ENCODE measurements at regions not wholly inside any gene's neighbourhood (a gene's known extent, or its start where the extent isn't known, plus 50 kb on each side); places are given as distances from the start of the nearest gene placed in this dataset.
"Not testable (repeated sequence)": the region's sequence is repeated elsewhere in the genome, so short reads cannot be mapped to it uniquely, and the experiment has no call there.

GRCh38 chr2:184993746-184994145 lies 395.4 kb downstream of the ZNF804A start:
- no peak for DNase-seq (ENCODE audit: low read depth in 4 of 4, low spot score in 3 of 4)

DNA sequence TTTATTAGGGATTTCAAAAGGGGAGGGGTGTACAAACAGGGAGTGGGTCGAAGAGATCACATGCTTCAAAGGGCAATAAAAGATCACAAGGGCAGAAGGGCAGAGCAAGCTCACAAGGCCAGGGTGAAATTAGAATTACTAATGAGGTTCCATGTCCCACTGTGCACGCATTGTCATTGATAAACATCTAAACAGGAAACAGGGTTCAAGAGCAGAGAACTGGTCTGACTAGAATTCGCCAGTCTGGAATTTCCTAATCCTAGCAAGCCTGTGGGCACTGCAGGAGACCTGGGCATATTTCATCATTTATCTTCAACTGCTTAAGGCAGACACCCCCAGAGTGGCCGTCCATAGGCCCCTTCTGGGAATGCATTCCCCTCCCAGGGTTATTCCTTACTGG lies 408.2 kb downstream of the ZNF804A start:
- DNase-seq (ENCODE audit: low read depth in 4 of 4, low spot score in 3 of 4) = no peak

DNA sequence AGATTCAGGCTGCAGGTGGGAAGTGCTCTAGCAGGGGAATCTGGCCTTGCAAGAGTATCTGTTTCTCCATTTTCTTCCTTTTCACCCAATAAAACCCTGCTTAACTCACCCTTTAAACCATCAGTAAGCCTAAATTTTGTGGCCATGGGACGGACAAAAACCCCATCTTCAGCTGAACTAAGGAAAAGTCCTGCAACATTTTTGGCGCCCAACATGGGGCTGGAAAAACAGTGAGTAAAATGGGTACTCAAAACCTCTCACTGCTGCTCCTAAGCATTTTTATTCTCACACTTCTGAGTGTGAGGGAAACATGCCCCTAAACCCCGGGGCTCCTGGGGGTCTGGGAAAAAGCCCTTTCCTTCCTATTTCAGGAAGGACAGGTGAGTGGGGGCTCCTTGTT lies 414.3 kb downstream of the ZNF804A start:
- no peak for DNase-seq (ENCODE audit: low read depth in 4 of 4, low spot score in 3 of 4)

DNA sequence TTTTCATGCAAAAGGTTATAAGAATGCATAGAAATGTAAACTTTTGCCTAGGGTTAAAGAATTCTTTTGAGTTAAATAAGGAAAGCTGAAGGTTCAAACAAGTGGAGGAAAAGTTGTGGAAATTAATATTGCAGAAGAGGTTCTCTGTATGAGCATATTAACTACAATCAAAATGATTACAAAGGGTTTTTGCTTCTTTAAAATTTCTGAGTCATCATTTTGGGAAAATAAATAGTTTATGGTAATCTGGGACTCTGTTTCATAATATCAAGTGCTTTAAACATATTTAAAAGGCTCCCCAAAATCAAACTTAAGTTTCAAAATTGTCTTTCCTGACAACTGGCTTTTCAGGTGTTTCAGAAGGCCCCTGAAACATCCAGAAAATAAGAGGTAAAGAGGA lies 415.7 kb downstream of the ZNF804A start:
- DNase-seq (ENCODE audit: low read depth in 4 of 4, low spot score in 3 of 4) = no peak

- not testable (repeated sequence) for DNase-seq (ENCODE audit: low read depth in 4 of 4, low spot score in 3 of 4)
Observed at GRCh38 chr2:185025891-185026290, 427.6 kb downstream of the ZNF804A start.

DNA sequence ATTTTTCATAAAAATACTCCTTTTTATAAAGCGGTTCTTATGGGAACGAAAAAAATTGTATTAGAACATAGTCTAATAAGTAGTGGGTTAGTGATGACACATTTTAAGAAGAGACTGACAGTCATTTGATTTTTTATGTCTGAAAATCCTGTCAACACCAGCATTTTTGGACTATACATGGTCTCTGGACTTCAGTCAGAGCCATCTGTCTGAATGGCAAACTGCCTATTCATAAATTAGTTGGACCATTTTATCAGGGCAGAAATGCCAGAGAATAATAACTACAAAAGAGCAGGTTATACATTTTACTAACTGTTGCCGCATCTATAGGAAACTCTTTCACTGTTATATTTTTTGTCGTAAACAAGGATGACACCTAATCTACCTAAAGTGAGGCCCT lies 437.6 kb downstream of the ZNF804A start:
- no peak for DNase-seq (ENCODE audit: low read depth in 4 of 4, low spot score in 3 of 4)

DNA sequence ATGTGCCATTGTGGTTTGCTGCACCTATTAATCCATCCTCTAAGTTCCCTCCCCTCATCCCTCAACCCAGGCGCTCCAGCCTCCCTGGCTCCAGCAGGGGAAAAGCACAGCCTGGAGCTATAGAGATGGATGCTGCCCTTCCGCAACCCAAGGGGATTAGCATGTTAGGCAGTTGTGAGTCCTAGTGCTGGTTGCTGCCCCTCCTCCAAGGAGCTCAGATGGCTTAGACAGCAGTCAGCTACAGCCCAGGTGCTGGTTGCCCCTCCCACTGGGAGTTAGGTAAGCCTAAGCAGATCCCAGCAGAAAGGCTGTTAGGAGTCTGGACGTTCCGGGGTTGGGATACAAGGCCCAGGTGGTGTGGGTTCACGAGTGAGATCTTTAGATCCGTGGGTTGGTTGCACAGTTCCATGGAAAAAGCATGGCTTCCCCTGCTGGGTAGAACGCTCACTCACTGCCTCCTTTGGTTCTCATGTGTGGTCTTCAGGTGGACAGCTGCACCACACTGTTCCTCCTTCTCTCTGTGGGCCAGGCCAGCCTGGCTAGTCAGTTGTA lies 446.1 kb downstream of the ZNF804A start:
- DNase-seq (ENCODE audit: low read depth in 4 of 4, low spot score in 3 of 4) = no peak

DNA sequence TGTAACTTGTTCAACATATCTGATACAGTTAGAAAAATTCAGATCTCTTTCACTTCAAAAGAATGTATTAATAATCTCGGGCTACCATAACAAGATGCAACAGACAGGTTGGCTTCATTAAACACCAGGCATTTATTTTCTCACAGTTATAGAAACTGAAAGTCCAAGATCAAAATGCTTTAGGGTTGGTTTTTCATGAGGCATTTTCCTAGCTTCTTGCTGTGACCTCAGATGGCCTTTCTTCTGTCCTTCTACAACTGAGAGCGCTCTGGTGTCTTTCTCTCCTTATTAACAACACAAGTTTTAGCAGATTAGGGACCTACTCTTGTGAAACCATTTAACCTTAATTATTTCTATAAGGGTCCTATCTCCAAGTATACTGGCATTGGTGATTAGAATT lies 452.5 kb downstream of the ZNF804A start:
- DNase-seq (ENCODE audit: low read depth in 4 of 4, low spot score in 3 of 4) = no peak

- no peak for DNase-seq (ENCODE audit: low read depth in 4 of 4, low spot score in 3 of 4)
Observed at GRCh38 chr2:185063761-185064160, 465.4 kb downstream of the ZNF804A start.

GRCh38 chr2:185066128-185066527 lies 467.8 kb downstream of the ZNF804A start:
- DNase-seq (ENCODE audit: low read depth in 4 of 4, low spot score in 3 of 4) = no peak

DNA sequence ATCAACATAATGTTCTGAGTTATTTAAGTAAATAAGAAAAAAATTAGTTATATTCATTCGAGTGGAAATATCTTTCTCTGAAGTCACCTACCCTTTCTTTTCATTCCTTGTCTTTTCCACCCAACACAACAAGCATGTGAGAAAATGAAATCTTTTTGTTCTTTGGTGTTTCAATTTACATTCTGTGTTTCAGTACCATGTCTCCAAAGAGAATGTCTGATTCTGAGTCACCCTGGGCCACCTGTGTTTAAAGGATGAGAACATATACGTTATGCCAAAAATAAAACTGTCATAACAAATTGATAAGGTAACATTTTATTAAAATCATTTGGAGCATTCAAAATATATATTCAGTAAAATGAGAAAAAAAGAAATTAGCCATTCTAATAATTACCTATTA lies 470.8 kb downstream of the ZNF804A start:
- no peak for DNase-seq (ENCODE audit: low read depth in 4 of 4, low spot score in 3 of 4)

DNA sequence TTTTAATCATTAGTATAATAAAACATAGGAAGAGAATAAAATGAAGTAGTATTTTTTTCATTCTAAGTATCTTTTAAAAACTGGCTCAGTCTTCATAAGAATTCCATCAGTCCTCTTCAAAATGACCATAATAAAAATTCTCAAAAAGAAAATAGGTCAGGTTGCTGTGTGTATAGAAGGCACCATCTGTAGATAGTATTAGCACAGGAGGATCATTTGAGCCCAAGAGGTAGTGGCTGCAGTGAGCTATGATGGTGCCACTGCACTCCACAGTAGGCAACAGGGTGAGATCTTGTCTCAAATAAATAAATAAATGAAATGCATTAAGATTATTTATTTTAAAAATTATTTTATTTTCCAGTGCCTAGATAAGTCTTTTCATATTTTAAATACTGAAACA lies 475.8 kb downstream of the ZNF804A start:
- DNase-seq (ENCODE audit: low read depth in 4 of 4, low spot score in 3 of 4) = no peak

GRCh38 chr2:185082749-185083148 lies 484.4 kb downstream of the ZNF804A start:
- no peak for DNase-seq (ENCODE audit: low read depth in 4 of 4, low spot score in 3 of 4)

DNA sequence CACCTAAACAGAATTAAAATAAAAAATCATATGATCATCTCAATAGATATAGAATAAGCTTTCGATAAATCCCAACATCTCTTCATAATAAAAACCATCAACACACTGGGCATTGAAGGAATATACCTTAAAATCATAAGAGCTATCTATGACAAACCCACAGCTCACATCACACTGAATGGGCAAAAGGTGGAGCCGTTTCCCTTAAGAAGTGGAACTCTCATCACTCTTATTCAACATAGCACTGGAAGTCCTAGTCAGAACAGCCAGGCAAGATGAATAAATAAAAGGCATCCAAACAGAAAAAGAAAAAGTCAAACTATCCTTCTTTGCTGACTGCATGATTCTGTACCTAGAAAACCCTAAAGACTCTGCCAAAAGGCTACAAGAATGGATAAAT lies 510.3 kb downstream of the ZNF804A start:
- no peak for DNase-seq (ENCODE audit: low read depth in 4 of 4, low spot score in 3 of 4)

DNA sequence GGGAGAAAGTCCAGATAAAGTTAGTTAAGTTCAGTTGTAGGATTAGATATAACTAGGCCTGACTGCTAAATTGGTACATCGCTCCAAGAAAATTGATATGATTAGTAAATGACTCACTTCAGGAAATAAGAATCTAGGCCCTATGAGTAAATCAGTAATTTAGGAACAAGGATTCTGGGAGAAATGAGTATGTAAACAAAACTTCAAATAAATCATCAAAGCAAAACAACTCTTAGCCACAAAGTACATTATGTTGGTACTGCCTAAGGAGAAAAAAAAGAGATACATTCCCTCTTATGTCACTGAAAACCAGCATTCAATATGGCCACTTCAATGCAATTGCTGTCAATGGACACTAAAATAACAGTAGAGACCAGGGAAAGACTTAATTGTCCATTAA lies 529.1 kb downstream of the ZNF804A start:
- DNase-seq (ENCODE audit: low read depth in 4 of 4, low spot score in 3 of 4) = no peak

DNA sequence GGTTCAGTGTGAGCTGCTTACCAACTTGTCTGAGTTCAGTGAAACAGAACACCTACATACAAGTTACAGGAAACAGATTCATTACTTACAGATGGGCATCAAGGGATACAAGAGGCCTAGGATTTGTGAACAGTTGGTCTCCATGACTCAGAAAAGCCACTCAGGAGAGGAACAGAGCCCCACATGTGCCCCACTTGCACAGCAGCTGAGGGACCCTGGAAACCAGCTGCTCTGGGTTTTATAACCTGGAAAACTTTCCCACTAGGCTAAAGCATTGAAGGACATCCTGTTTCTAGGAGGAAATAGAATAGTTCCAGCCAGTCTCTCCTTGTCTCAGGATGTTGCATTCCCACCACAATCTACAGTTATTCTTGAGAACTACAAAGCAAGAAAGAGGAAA lies 530.0 kb downstream of the ZNF804A start:
- DNase-seq (ENCODE audit: low read depth in 4 of 4, low spot score in 3 of 4) = no peak

- DNase-seq (ENCODE audit: low read depth in 4 of 4, low spot score in 3 of 4) = no peak
Observed at GRCh38 chr2:185128996-185129395, 530.7 kb downstream of the ZNF804A start.

GRCh38 chr2:185130685-185131084 lies 532.4 kb downstream of the ZNF804A start:
- DNase-seq (ENCODE audit: low read depth in 4 of 4, low spot score in 3 of 4) = no peak

- DNase-seq (ENCODE audit: low read depth in 4 of 4, low spot score in 3 of 4) = no peak
Observed at GRCh38 chr2:185132501-185133041, 534.2 kb downstream of the ZNF804A start.

GRCh38 chr2:185137700-185138099 lies 539.4 kb downstream of the ZNF804A start:
- DNase-seq (ENCODE audit: low read depth in 4 of 4, low spot score in 3 of 4) = no peak

GRCh38 chr2:185142677-185143076 lies 544.3 kb downstream of the ZNF804A start:
- no peak for DNase-seq (ENCODE audit: low read depth in 4 of 4, low spot score in 3 of 4)

GRCh38 chr2:185144159-185144919 lies 546.0 kb downstream of the ZNF804A start:
- no peak for DNase-seq (ENCODE audit: low read depth in 4 of 4, low spot score in 3 of 4)

Data from right renal pelvis (tissue), 4 donors.